ENCODE measurements at regions not wholly inside any gene's neighbourhood (a gene's known extent, or its start where the extent isn't known, plus 50 kb on each side); places are given as distances from the start of the nearest gene placed in this dataset.

DNA sequence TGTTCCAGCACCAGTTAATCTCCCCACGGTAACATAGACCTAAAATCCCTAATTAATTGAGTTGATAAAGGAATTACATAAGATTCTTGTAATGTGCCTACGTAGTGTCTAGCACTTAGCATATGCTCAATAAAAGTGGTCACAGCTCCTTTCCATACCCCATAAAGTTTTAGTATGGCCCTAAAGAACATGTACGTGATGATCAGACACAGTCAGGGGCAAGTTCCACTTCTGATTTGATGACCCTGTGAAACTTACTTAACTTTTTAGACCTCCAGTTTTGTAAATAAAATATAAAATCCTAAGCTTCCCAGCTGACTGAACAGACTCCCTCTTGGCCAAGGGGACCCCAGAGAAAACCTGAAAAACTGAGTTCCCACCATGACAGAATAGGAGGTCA, 391.3 kb upstream of the ERCC4 start:
- no peak overlapping the region for H3K27ac ChIP-seq (ENCODE audit: low read depth, low read length)
- H3K27me3 ChIP-seq (ENCODE audit: control insufficient read depth in 5 of 5, insufficient read depth in 4 of 5, low read length in 5 of 5), result no peaks in the 10 kb centered on the region
- H3K4me3 ChIP-seq (ENCODE audit: low read depth in 1 of 5, low read length in 5 of 5), result no peak overlapping the region
- H3K9me3 ChIP-seq (ENCODE audit: control insufficient read depth in 5 of 5, low read length in 5 of 5), result no peaks in the 10 kb centered on the region
- H3K36me3 ChIP-seq (ENCODE audit: control insufficient read depth in 5 of 5, insufficient read depth in 5 of 5, low read length in 5 of 5), result no peaks in the 10 kb centered on the region
- H3K4me1 ChIP-seq (ENCODE audit: control insufficient read depth in 5 of 5, insufficient read depth in 5 of 5, low read length in 5 of 5), result no peaks in the 10 kb centered on the region
- no peak overlapping the region for H3K9ac ChIP-seq (ENCODE audit: low read length in 5 of 5)

DNA sequence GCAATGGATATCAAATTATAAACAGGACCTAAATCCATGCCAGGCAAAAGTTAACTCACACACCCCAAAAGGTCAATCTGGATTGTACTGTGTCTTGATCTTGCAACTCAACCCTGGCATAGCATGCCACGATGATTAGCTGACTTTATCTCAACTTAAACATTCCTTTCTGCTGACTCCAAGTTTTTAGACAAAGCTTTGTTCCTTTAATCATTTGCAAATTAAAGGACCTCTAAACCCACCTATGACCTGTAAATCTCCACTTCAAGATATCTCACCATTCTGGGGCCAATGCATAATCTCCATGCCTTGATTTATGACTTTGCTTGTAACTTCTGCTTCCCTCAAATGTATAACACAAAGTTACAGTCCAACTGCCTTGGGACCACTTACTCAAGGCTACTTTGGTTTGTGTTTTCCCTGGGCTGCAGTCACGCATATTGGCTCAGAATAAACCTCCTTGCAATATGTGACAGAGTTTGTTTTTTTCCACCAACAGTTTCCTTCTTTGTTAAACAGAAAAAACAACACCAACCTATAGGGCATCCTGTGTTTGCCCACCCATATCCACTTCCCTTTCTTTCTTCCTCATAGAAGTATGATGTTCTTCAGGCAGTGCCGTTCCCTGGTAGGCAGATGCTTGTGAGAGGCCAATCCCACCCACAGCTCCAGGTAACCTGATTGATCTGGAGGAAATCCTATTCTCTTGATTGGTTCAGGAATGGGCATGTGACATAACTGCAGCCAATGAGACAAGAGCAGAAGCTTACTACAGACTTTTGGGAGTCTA, 390.6 kb upstream of the ERCC4 start:
- Histone ChIP-seq H3K27ac (ENCODE audit: low read depth, low read length) (no peak overlapping the region), H3K36me3 (ENCODE audit: control insufficient read depth in 5 of 5, insufficient read depth in 5 of 5, low read length in 5 of 5) (no peaks in the 10 kb centered on the region), H3K4me1 (ENCODE audit: control insufficient read depth in 5 of 5, insufficient read depth in 5 of 5, low read length in 5 of 5) (no peaks in the 10 kb centered on the region), H3K9ac (ENCODE audit: low read length in 5 of 5) (no peak overlapping the region), H3K4me3 (ENCODE audit: low read depth in 1 of 5, low read length in 5 of 5) (no peak overlapping the region), H3K27me3 (ENCODE audit: control insufficient read depth in 5 of 5, insufficient read depth in 4 of 5, low read length in 5 of 5) (no peaks in the 10 kb centered on the region), H3K9me3 (ENCODE audit: control insufficient read depth in 5 of 5, low read length in 5 of 5) (no peaks in the 10 kb centered on the region)

DNA sequence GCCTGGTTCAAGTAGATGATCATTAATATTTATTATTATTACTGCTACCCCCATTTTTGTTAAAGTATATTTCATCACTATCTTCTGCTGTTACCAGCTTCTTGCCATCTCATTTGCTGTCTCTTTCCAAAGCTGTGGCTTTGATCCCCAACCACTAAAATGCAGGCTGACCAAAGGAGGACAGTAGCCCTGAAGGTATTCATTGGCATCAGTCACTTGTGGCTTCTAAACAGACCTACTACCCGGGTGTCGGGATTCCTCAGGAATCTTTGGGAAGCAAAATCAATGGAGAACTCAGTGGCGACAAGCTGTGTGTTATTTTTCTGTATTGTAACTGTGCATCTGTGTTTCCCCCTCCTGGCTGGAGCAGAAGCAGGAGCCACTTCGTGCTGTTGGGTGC, 379.2 kb upstream of the ERCC4 start:
- peaks cover 0 to 7% (median 0%) of the 10 kb centered on the region in 5 donors for H3K9me3 ChIP-seq (ENCODE audit: control insufficient read depth in 5 of 5, low read length in 5 of 5)
- H3K36me3 ChIP-seq (ENCODE audit: control insufficient read depth in 5 of 5, insufficient read depth in 5 of 5, low read length in 5 of 5), result no peaks in the 10 kb centered on the region
- peaks cover 0 to 3% (median 0%) of the 10 kb centered on the region in 5 donors for H3K27me3 ChIP-seq (ENCODE audit: control insufficient read depth in 5 of 5, insufficient read depth in 4 of 5, low read length in 5 of 5)
- no peak overlapping the region for H3K27ac ChIP-seq (ENCODE audit: low read depth, low read length)
- no peaks in the 10 kb centered on the region for H3K4me1 ChIP-seq (ENCODE audit: control insufficient read depth in 5 of 5, insufficient read depth in 5 of 5, low read length in 5 of 5)
- H3K4me3 ChIP-seq (ENCODE audit: low read depth in 1 of 5, low read length in 5 of 5), result no peak overlapping the region
- H3K9ac ChIP-seq (ENCODE audit: low read length in 5 of 5), result no peak overlapping the region

DNA sequence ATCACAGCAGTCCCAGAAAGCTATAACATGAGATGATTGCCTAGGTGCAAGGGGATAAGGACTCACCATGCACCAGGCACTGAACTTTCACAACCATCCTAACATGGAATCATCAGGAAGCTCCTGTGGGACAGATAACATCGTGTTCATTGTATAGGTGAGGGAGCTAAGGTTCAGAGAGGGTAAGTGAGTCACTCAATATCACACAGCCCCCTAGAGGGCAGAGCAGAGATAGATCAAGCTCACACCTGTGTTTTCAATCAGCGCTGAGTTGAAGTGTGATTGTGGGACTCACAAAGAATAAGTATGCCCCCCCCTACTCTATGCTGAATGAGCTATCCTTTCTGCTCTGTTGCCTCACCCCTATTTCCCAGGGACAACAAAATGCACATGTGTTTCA, 377.7 kb upstream of the ERCC4 start:
- Histone ChIP-seq H3K4me3 (ENCODE audit: low read depth in 1 of 5, low read length in 5 of 5) (no peak overlapping the region), H3K36me3 (ENCODE audit: control insufficient read depth in 5 of 5, insufficient read depth in 5 of 5, low read length in 5 of 5) (no peaks in the 10 kb centered on the region), H3K27me3 (ENCODE audit: control insufficient read depth in 5 of 5, insufficient read depth in 4 of 5, low read length in 5 of 5) (peaks cover 0 to 3% (median 0%) of the 10 kb centered on the region in 5 donors), H3K9ac (ENCODE audit: low read length in 5 of 5) (no peak overlapping the region), H3K27ac (ENCODE audit: low read depth, low read length) (no peak overlapping the region), H3K9me3 (ENCODE audit: control insufficient read depth in 5 of 5, low read length in 5 of 5) (peaks cover 0 to 7% (median 0%) of the 10 kb centered on the region in 5 donors), H3K4me1 (ENCODE audit: control insufficient read depth in 5 of 5, insufficient read depth in 5 of 5, low read length in 5 of 5) (no peaks in the 10 kb centered on the region)

DNA sequence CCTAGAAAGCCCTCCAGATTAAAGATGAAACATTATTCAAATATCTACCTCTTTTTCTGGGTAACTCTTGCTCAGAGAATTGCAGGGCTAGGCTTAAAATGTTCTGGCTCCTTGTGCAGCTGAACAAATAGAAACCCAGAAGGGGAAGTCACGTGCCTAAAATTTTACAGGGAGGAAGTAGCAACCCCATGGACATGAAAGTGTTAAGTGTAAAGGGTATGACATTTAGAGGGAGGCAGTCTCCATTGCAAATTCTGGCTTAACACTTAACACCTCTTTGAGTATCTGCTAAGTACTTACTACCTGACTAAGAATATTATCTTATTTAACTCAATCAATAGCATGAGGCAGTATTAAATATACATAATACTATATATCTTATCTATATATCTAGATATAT, 376.1 kb upstream of the ERCC4 start:
- Histone ChIP-seq H3K36me3 (ENCODE audit: control insufficient read depth in 5 of 5, insufficient read depth in 5 of 5, low read length in 5 of 5) (no peaks in the 10 kb centered on the region), H3K9me3 (ENCODE audit: control insufficient read depth in 5 of 5, low read length in 5 of 5) (peaks cover 0 to 7% (median 0%) of the 10 kb centered on the region in 5 donors), H3K4me3 (ENCODE audit: low read depth in 1 of 5, low read length in 5 of 5) (no peak overlapping the region), H3K27ac (ENCODE audit: low read depth, low read length) (no peak overlapping the region), H3K27me3 (ENCODE audit: control insufficient read depth in 5 of 5, insufficient read depth in 4 of 5, low read length in 5 of 5) (peaks cover 0 to 3% (median 0%) of the 10 kb centered on the region in 5 donors), H3K9ac (ENCODE audit: low read length in 5 of 5) (no peak overlapping the region), H3K4me1 (ENCODE audit: control insufficient read depth in 5 of 5, insufficient read depth in 5 of 5, low read length in 5 of 5) (no peaks in the 10 kb centered on the region)

DNA sequence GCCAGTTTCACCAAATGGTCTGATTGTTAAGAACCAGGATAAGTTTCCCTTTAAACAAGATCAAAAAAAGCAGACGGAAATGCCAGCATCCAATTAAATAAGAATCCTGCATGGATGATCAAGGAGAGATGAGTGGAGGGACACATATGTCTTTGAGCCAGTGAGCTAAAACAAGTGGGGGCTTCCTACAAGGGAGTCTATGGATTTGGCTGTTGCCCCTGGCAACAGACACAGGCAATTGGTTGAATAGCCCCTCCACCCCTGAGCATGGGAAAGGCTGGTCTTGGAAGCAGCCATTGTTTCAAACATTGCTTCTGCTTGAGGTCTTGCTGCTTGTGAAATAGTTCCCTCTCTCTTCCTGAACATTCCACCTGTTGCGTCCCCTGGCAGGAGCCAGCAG, 374.7 kb upstream of the ERCC4 start:
- H3K9ac ChIP-seq (ENCODE audit: low read length in 5 of 5), result no peak overlapping the region
- no peak overlapping the region for H3K27ac ChIP-seq (ENCODE audit: low read depth, low read length)
- H3K27me3 ChIP-seq (ENCODE audit: control insufficient read depth in 5 of 5, insufficient read depth in 4 of 5, low read length in 5 of 5), result peaks cover 0 to 3% (median 0%) of the 10 kb centered on the region in 5 donors
- H3K4me1 ChIP-seq (ENCODE audit: control insufficient read depth in 5 of 5, insufficient read depth in 5 of 5, low read length in 5 of 5), result no peaks in the 10 kb centered on the region
- H3K36me3 ChIP-seq (ENCODE audit: control insufficient read depth in 5 of 5, insufficient read depth in 5 of 5, low read length in 5 of 5), result no peaks in the 10 kb centered on the region
- no peak overlapping the region for H3K4me3 ChIP-seq (ENCODE audit: low read depth in 1 of 5, low read length in 5 of 5)
- H3K9me3 ChIP-seq (ENCODE audit: control insufficient read depth in 5 of 5, low read length in 5 of 5), result peaks cover 0 to 3% (median 0%) of the 10 kb centered on the region in 5 donors

DNA sequence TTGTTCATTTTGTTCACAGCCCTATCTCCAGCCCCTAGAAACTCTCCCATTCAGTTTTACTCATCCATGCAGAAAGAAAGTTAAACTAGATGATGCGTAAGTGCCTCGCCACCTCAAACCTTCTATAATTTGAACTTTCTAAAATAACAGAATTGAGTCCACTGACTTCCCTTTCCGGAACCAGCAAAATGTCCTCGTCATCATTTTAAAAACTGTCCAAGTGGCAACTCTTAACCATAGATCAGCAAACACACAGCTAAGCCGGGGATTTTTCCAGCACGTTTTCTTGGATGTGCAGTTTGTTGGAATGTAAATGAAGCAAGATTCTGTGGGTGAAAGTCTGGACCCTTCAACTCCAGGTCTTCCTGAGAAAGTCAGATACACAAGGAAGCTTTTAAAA, 369.7 kb upstream of the ERCC4 start:
- H3K27me3 ChIP-seq (ENCODE audit: control insufficient read depth in 5 of 5, insufficient read depth in 4 of 5, low read length in 5 of 5), result no peaks in the 10 kb centered on the region
- H3K9ac ChIP-seq (ENCODE audit: low read length in 5 of 5), result no peak overlapping the region
- H3K4me3 ChIP-seq (ENCODE audit: low read depth in 1 of 5, low read length in 5 of 5), result no peak overlapping the region
- H3K27ac ChIP-seq (ENCODE audit: low read depth, low read length), result no peak overlapping the region
- H3K36me3 ChIP-seq (ENCODE audit: control insufficient read depth in 5 of 5, insufficient read depth in 5 of 5, low read length in 5 of 5), result no peaks in the 10 kb centered on the region
- H3K9me3 ChIP-seq (ENCODE audit: control insufficient read depth in 5 of 5, low read length in 5 of 5), result no peaks in the 10 kb centered on the region
- H3K4me1 ChIP-seq (ENCODE audit: control insufficient read depth in 5 of 5, insufficient read depth in 5 of 5, low read length in 5 of 5), result no peaks in the 10 kb centered on the region

DNA sequence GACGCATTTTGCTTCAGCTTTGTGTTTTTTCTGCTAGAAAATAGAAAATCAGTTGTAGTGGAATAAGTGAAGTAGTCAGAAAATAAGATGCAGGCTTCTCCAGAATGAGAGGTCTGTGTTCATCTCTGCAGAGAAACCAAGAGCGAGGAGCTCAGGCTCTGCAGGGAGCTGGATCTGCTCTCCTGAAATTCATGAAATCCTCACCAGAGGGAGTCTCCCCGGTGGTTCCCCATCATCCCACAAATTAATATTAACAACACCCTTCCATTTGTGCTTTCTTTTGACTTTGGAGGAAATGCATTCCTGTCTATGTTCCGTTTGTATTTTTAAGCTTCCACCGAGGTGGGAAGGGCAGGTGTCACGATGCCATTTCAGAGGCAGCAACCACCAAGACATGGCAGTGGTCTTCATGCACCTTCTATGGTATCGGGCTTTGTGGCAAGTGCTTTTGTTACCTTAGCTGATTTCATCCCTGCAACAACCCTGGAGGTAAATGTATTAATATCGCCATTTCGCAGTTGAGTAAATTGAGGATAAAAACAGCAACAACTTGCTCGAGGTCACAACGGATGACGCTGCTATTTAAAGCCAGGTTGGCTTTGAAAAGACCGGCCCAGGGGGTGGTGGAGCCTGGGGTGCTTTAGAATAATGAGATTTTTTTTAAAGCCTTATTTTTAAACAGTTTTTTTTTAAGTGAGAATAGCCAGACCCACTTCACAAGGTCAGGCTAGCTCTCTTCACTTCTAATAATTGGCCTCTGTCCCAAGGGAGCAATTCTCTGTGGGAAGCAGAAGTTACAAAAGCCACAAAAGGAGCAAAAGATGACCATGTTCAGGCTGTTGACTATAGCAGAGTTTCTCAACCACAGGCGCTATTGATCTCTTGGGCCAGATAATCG, 367.6 kb upstream of the ERCC4 start:
- H3K4me3 ChIP-seq (ENCODE audit: low read depth in 1 of 5, low read length in 5 of 5), result no peak overlapping the region
- H3K27me3 ChIP-seq (ENCODE audit: control insufficient read depth in 5 of 5, insufficient read depth in 4 of 5, low read length in 5 of 5), result no peaks in the 10 kb centered on the region
- no peaks in the 10 kb centered on the region for H3K36me3 ChIP-seq (ENCODE audit: control insufficient read depth in 5 of 5, insufficient read depth in 5 of 5, low read length in 5 of 5)
- no peaks in the 10 kb centered on the region for H3K4me1 ChIP-seq (ENCODE audit: control insufficient read depth in 5 of 5, insufficient read depth in 5 of 5, low read length in 5 of 5)
- H3K9me3 ChIP-seq (ENCODE audit: control insufficient read depth in 5 of 5, low read length in 5 of 5), result no peaks in the 10 kb centered on the region
- no peak overlapping the region for H3K9ac ChIP-seq (ENCODE audit: low read length in 5 of 5)
- no peak overlapping the region for H3K27ac ChIP-seq (ENCODE audit: low read depth, low read length)

DNA sequence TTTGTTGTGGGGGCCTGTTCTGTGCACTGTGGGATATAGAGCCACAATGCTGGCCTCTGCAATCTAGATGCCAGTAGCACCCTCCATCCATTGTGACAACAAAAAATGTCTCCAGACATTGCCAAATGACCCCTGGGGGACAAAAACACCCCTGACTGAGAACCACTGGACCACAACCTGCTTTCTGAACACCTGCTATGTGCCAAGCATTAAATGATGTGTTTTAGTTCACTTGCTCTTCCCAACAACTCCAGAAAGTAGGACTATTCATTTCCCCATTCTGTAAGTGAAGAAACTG, 367.0 kb upstream of the ERCC4 start:
- Histone ChIP-seq H3K4me1 (ENCODE audit: control insufficient read depth in 5 of 5, insufficient read depth in 5 of 5, low read length in 5 of 5) (no peaks in the 10 kb centered on the region), H3K27ac (ENCODE audit: low read depth, low read length) (no peak overlapping the region), H3K9me3 (ENCODE audit: control insufficient read depth in 5 of 5, low read length in 5 of 5) (no peaks in the 10 kb centered on the region), H3K36me3 (ENCODE audit: control insufficient read depth in 5 of 5, insufficient read depth in 5 of 5, low read length in 5 of 5) (no peaks in the 10 kb centered on the region), H3K4me3 (ENCODE audit: low read depth in 1 of 5, low read length in 5 of 5) (no peak overlapping the region), H3K27me3 (ENCODE audit: control insufficient read depth in 5 of 5, insufficient read depth in 4 of 5, low read length in 5 of 5) (no peaks in the 10 kb centered on the region), H3K9ac (ENCODE audit: low read length in 5 of 5) (no peak overlapping the region)

DNA sequence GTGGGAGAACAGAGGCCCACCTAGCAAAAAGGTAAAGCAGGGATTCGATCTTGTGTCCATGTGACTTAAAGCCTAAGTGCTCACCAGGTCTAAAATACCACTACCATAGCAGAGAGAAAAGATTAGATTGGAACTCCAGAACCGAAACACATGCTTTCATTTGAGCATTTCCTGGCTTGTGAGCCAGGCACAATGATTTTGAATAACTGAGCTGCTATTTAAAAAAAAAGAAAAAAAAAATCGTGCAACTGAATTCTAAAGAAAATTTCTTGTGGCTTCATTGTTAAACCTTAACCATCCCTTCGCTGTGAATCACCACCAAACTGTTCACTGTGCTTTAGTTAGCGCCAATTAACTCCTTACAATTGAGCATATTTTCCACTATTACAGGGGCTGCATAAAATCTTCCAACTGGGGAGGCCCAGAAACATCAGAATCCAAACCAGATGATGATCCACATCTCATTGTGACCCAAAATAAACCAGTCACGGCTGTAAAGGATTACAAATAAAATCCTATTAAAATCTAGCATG, 366.4 kb upstream of the ERCC4 start:
- H3K36me3 ChIP-seq (ENCODE audit: control insufficient read depth in 5 of 5, insufficient read depth in 5 of 5, low read length in 5 of 5), result no peaks in the 10 kb centered on the region
- no peaks in the 10 kb centered on the region for H3K9me3 ChIP-seq (ENCODE audit: control insufficient read depth in 5 of 5, low read length in 5 of 5)
- no peak overlapping the region for H3K4me3 ChIP-seq (ENCODE audit: low read depth in 1 of 5, low read length in 5 of 5)
- H3K4me1 ChIP-seq (ENCODE audit: control insufficient read depth in 5 of 5, insufficient read depth in 5 of 5, low read length in 5 of 5), result no peaks in the 10 kb centered on the region
- H3K27ac ChIP-seq (ENCODE audit: low read depth, low read length), result no peak overlapping the region
- no peaks in the 10 kb centered on the region for H3K27me3 ChIP-seq (ENCODE audit: control insufficient read depth in 5 of 5, insufficient read depth in 4 of 5, low read length in 5 of 5)
- H3K9ac ChIP-seq (ENCODE audit: low read length in 5 of 5), result no peak overlapping the region
